ENCODE measurements at regions not wholly inside any gene's neighbourhood (a gene's known extent, or its start where the extent isn't known, plus 50 kb on each side); places are given as distances from the start of the nearest gene placed in this dataset.
A peak's percentile ranks its signal among the peaks of the same experiment; 100 is the strongest.

- no peak for FAIRE-seq
- DNase-seq (ENCODE audit: low spot score in 2 of 2): no peak
These were observed 102.6 kb upstream of the RBBP8 start for GRCh38 chr18:22830511-22830910.

DNA sequence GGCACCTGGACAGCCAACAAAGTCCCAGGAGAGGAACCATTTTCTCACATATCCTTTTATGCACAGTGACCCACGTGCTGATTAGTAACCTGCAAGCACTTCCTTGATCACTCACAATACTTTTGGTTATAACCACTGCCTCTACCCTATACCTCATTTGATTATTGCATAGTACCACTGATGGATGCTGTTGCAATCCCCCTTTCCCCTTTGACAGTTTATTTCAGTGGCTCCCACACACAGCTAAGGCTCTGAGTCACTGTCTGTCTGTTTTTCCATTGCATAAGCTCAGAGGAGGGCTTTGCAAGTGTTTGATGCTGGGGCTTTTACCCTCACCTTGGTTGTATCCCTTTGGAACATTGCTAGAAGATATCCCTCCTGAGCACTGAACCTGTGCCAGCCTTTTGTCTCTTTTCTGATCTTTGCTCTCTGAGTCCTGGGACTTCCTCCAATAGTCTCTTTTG is 101.7 kb upstream of the RBBP8 start:
- DNase-seq (ENCODE audit: low spot score in 2 of 2) (no peak), FAIRE-seq (no peak)

GRCh38 chr18:22836932-22837331 is 96.2 kb upstream of the RBBP8 start:
- FAIRE-seq (no peak), DNase-seq (ENCODE audit: low spot score in 2 of 2) (no peak)

- DNase-seq (ENCODE audit: low spot score in 2 of 2) (no peak), FAIRE-seq (no peak)
These were observed 94.9 kb upstream of the RBBP8 start for GRCh38 chr18:22838221-22838620.

GRCh38 chr18:22838639-22839277 is 94.4 kb upstream of the RBBP8 start:
- no peak for DNase-seq (ENCODE audit: low spot score in 2 of 2)
- FAIRE-seq: no peak

- no peak for FAIRE-seq
- DNase-seq (ENCODE audit: low spot score in 2 of 2): no peak
These were observed 93.7 kb upstream of the RBBP8 start for GRCh38 chr18:22839340-22839821.

- FAIRE-seq: no peak
These were observed 92.5 kb upstream of the RBBP8 start for GRCh38 chr18:22840606-22841144.

GRCh38 chr18:22841840-22842239 is 91.3 kb upstream of the RBBP8 start:
- no peak for DNase-seq (ENCODE audit: low spot score in 2 of 2)
- FAIRE-seq: no peak

More at GRCh38 chr18:22840606-22841144, 92.5 kb upstream of the RBBP8 start:
- DNase-seq (ENCODE audit: low spot score in 2 of 2): no peak

DNA sequence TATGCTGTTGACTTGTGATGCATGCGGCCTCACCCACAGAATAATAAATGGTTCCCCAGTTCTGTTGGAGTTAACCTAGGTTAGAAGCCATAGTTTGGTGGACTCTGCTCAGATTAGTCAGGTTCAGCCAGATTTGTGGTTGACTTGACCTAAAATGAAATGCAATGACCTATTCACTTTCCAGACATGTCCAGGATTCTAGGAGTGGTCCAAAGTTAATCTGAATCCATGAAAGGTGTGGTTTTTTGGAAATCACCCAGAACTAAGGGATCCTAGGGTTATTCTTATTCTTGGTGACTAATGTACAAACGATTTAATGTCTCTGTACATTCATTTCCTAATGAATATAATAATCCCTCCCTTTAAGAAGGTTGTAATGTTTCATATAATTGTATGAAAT is 88.9 kb upstream of the RBBP8 start:
- DNase-seq (ENCODE audit: low spot score in 2 of 2) (no peak), FAIRE-seq (no peak)

- FAIRE-seq: no peak
- no peak for DNase-seq (ENCODE audit: low spot score in 2 of 2)
These were observed 88.5 kb upstream of the RBBP8 start for GRCh38 chr18:22844628-22845027.

DNA sequence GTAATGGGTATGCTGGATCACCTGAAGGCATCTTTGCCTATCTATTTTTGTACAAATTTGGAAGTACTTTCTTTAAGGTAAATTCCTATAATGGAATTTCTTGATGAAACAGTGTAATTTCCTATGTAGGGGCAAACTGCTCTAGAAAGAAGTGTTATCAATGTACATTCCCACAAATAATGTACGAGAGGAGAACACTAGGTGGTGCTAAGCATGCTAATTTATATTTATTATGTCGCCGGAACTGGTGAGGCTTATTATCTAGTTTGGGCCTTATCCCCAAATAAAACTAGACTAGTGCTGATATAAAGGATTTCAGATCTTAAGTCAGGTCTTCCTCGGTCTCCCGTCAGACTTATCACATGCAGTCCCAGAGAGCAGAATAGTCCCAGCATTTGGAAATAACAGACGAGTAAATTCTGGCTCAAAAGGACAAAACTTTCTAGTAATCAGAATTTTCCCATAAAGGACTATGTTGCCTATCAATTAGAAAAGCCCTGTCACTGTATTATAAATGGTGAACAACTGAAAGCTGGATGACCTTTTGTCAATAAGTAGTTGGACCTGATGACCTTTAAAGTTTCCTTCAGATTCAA is 86.9 kb upstream of the RBBP8 start:
- peak; percentile 1 to 24 for DNase-seq (ENCODE audit: low spot score in 2 of 2)
- FAIRE-seq: no peak

DNA sequence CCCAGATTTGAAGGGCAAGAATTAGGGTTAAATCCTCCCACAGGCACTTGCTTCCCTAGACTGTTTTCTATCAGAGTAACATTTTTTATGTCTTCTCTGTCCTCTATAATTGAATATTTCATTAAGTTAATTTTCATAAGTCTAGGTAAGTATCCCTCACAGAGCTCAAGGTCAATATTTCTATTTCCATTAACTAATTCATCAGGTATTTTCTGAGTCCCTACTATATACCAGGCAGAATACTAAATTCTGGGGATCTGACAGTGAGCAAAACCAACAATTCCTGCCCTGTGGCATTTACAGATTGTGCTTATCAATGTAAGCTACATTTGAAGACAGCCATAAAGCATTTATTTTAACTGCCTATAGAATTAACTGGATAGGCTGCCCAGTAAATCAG is 86.4 kb upstream of the RBBP8 start:
- no peak for FAIRE-seq
- no peak for DNase-seq (ENCODE audit: low spot score in 2 of 2)

DNA sequence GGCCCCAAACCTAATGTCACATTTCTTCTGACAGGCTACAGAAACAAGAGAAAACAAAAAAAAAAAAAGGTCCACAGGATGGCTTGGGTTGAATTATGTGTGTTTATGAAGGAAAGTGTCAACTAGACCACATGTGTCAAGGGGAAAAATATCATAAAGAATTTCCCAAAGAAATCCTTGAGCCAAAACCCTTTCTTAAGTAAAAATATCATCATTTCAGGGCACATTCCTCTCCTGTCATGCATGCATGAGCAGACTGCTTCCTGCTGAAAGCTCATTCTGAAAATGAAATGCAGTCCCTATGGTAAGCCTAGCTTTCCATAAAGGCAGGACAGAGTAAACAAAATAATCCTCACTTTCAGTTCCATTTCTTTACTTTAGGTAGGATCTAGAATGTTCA is 85.7 kb upstream of the RBBP8 start:
- DNase-seq (ENCODE audit: low spot score in 2 of 2) (no peak), FAIRE-seq (no peak)

- DNase-seq (ENCODE audit: low spot score in 2 of 2) (no peak), FAIRE-seq (no peak)
These were observed 85.2 kb upstream of the RBBP8 start for GRCh38 chr18:22847867-22848451.

- no peak for FAIRE-seq
These were observed 84.5 kb upstream of the RBBP8 start for GRCh38 chr18:22848615-22849014.

GRCh38 chr18:22856870-22857269 is 76.3 kb upstream of the RBBP8 start:
- DNase-seq (ENCODE audit: low spot score in 2 of 2): no peak
- no peak for FAIRE-seq

More at GRCh38 chr18:22848615-22849014, 84.5 kb upstream of the RBBP8 start:
- no peak for DNase-seq (ENCODE audit: low spot score in 2 of 2)

GRCh38 chr18:22858121-22858520 is 75.0 kb upstream of the RBBP8 start:
- no peak for FAIRE-seq
- no peak for DNase-seq (ENCODE audit: low spot score in 2 of 2)

DNA sequence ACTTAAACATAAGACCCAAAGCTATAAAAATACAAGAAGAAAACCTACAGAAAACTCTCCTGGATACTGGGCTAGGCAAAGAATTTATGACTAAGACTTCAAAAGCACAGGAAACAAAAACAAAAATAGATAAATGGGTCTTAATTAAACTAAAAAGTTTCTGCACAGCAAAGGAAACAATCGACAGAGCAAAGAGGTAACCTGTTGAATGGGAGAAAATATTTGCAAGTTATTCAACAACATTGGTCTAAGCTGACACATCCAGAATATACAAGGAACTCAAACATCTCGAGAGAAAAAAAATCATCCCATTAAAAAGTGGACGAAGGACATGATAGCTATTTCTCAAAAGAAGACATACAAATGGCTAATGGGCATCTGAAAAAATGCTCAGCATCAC is 72.3 kb upstream of the RBBP8 start:
- no peak for DNase-seq (ENCODE audit: low spot score in 2 of 2)
- no peak for FAIRE-seq

DNA sequence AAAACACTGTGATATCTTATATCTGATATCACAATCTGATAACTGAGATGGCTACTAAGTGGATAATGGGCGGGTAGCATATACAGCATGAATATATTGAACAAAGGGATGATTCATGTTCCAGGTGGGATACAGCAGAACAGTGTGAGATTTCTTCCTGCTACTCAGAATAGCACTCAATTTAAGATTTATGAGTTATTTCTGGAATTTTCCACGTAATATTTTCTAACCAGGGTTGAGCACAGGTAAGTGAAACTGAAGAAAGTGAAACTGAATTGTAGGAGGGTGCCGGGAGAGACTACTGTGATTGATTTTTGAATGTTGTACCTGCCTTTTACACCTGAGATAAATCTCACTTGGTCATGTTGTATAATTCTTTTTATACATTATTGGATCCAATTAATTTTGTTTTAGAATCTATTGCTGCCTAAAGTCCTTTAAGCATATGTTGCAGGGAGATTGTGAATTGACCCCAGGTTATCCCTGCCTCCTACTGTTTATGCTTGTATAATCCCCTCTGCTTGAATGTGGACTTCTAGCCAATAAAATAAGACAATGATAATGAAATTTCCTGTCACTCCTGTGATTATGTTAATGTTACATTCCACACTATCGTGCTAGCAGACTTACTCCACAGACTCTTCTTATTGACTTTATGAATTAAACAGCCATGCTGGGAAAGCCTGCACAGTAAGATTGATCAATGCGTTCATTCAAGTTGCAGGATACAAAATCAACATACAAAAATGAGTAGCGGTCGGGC is 67.6 kb upstream of the RBBP8 start:
- DNase-seq (ENCODE audit: low spot score in 2 of 2) (no peak), FAIRE-seq (no peak)

GRCh38 chr18:22868831-22869230 is 64.3 kb upstream of the RBBP8 start:
- DNase-seq (ENCODE audit: low spot score in 2 of 2) (no peak), FAIRE-seq (no peak)

Measured in frontal cortex (tissue), 3 donors.